ENCODE measurements at regions not wholly inside any gene's neighbourhood (a gene's known extent, or its start where the extent isn't known, plus 50 kb on each side); places are given as distances from the start of the nearest gene placed in this dataset.
"Not testable (repeated sequence)": the region's sequence is repeated elsewhere in the genome, so short reads cannot be mapped to it uniquely, and the experiment has no call there.

GRCh38 chr2:111624411-111625156 is 259.4 kb downstream of the ANAPC1 start:
- Histone ChIP-seq H3K4me3 (ENCODE audit: low read depth in 2 of 2, low read length in 2 of 2) (no peak overlapping the region), H3K4me1 (ENCODE audit: control insufficient read depth, insufficient read depth, low read length) (no peaks in the 10 kb centered on the region), H3K27me3 (ENCODE audit: control insufficient read depth, insufficient read depth, low read length) (no peaks in the 10 kb centered on the region), H3K36me3 (ENCODE audit: control insufficient read depth, insufficient read depth, low read length) (no peaks in the 10 kb centered on the region), H3K9me3 (ENCODE audit: control insufficient read depth, insufficient read depth, low read depth, low read length) (peaks cover 5% of the 10 kb centered on the region; the same call in 1 of the 2 replicates), H3K27ac (ENCODE audit: low read length) (no peak overlapping the region)
- CTCF ChIA-PET, result interaction anchor here (0.7 kb wide), 1 partner anchor 24 kb away, joined by 5 read pairs; no protein-coding TSS in a partner anchor
- DNase-seq (ENCODE audit: low read depth, low spot score) (no peak), ATAC-seq (no peak)
- POLR2A ChIA-PET, result interaction anchor here (0.5 kb wide), 1 partner anchor 74 kb away, joined by 8 read pairs; no protein-coding TSS in a partner anchor
- intact Hi-C loops (cut with micrococcal nuclease; ENCODE audit: unreplicated experiment) (no loop called here), in situ Hi-C loops (cut with HindIII; ENCODE audit: low pct_unique_long_range_greater_than_20kb, low sequenced_read_pairs) (no loop called here)
- TF ChIP-seq, protein P1, sequence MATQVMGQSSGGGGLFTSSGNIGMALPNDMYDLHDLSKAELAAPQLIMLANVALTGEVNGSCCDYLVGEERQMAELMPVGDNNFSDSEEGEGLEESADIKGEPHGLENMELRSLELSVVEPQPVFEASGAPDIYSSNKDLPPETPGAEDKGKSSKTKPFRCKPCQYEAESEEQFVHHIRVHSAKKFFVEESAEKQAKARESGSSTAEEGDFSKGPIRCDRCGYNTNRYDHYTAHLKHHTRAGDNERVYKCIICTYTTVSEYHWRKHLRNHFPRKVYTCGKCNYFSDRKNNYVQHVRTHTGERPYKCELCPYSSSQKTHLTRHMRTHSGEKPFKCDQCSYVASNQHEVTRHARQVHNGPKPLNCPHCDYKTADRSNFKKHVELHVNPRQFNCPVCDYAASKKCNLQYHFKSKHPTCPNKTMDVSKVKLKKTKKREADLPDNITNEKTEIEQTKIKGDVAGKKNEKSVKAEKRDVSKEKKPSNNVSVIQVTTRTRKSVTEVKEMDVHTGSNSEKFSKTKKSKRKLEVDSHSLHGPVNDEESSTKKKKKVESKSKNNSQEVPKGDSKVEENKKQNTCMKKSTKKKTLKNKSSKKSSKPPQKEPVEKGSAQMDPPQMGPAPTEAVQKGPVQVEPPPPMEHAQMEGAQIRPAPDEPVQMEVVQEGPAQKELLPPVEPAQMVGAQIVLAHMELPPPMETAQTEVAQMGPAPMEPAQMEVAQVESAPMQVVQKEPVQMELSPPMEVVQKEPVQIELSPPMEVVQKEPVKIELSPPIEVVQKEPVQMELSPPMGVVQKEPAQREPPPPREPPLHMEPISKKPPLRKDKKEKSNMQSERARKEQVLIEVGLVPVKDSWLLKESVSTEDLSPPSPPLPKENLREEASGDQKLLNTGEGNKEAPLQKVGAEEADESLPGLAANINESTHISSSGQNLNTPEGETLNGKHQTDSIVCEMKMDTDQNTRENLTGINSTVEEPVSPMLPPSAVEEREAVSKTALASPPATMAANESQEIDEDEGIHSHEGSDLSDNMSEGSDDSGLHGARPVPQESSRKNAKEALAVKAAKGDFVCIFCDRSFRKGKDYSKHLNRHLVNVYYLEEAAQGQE (IDR thresholded peaks at IDR 0.05; ENCODE audit: insufficient read depth in 1 of 2, low read depth in 2 of 2, low read length in 1 of 2), result no peak
- TF ChIP-seq CTCF (IDR thresholded peaks at IDR 0.05), result no peak
- BruUV-seq (replicated peaks), result no TSS peak

DNA sequence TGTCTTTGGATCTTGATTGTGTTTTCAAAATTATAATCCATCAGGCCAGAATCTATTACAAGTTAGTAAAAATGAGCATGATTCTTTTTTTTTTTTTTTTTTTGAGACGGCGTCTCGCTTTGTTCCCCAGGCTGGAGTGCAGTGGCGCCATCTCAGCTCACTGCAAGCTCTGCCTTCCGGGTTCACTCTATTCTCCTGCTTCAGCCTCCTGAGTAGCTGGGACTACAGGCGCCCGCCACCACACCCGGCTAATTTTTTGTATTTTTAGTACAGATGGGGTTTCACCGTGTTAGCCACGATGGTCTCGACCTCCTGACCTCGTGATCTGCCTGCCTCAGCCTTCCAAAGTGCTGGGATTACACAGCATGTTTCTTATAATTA is 258.8 kb downstream of the ANAPC1 start:
- CTCF ChIA-PET, result interaction anchor here (0.7 kb wide), 1 partner anchor 23 kb away, joined by 5 read pairs; no protein-coding TSS in a partner anchor
- H3K9me3 ChIP-seq (ENCODE audit: control insufficient read depth, insufficient read depth, low read depth, low read length); DNase-seq (ENCODE audit: low read depth, low spot score); in situ Hi-C loops (cut with HindIII; ENCODE audit: low pct_unique_long_range_greater_than_20kb, low sequenced_read_pairs); H3K27me3 ChIP-seq (ENCODE audit: control insufficient read depth, insufficient read depth, low read length); ATAC-seq; H3K4me3 ChIP-seq (ENCODE audit: low read depth in 2 of 2, low read length in 2 of 2); H3K27ac ChIP-seq (ENCODE audit: low read length); H3K36me3 ChIP-seq (ENCODE audit: control insufficient read depth, insufficient read depth, low read length); H3K4me1 ChIP-seq (ENCODE audit: control insufficient read depth, insufficient read depth, low read length); BruUV-seq (replicated peaks); intact Hi-C loops (cut with micrococcal nuclease; ENCODE audit: unreplicated experiment): not testable (repeated sequence)
- POLR2A ChIA-PET, result interaction anchor here (0.5 kb wide), 1 partner anchor 73 kb away, joined by 8 read pairs; no protein-coding TSS in a partner anchor

DNA sequence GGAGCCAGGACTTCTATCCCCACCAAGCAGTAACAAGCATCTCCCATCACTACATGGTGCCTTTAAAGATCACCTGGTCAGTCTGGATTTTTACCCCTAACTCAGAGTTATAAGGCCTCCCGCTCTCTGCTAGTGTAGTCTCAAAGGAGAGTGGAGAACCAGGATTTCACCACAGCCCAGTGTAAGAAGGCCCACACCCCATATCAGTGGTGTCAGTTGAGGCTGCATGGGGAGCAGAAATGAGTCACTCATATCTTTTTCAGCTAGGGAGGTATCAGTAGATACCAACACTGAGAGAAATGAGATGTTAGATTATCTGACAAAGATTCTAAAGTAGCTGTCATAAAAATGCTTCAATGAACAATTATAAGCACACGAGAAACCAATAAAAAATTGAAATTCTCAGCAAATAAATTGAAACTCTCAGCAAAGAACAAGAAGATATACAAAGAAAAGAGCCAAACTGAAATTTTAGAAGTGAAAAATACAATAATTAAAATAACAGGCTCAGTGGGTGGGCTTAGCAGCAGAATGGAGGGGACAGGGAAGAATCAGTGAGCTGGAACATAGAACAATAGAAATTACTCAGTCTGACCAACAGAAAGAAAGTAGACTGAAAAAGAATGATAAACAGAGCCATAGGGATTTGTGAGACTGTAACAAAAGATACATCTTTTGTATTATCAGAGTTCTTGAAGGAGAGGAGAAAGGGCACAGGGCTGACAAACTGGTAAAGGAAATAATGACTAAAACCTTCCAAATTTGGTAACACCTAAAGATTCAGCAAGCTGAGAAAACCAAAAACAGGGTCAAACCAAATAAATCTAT is 257.7 kb downstream of the ANAPC1 start:
- no TSS peak for BruUV-seq (replicated peaks)
- in situ Hi-C loops (cut with HindIII; ENCODE audit: low pct_unique_long_range_greater_than_20kb, low sequenced_read_pairs) (no loop called here), intact Hi-C loops (cut with micrococcal nuclease; ENCODE audit: unreplicated experiment) (no loop called here)
- peaks cover 5% of the 10 kb centered on the region; the same call in 1 of the 2 replicates for H3K9me3 ChIP-seq (ENCODE audit: control insufficient read depth, insufficient read depth, low read depth, low read length)
- H3K4me3 ChIP-seq (ENCODE audit: low read depth in 2 of 2, low read length in 2 of 2), result no peak overlapping the region
- no peaks in the 10 kb centered on the region for H3K4me1 ChIP-seq (ENCODE audit: control insufficient read depth, insufficient read depth, low read length)
- ChIA-PET CTCF (no interaction called here), POLR2A (no interaction called here)
- ATAC-seq, result no peak
- no peaks in the 10 kb centered on the region for H3K27me3 ChIP-seq (ENCODE audit: control insufficient read depth, insufficient read depth, low read length)
- TF ChIP-seq POLR2AphosphoS5 (IDR thresholded peaks at IDR 0.05; ENCODE audit: low read depth, low read length) (no peak), CTCF (IDR thresholded peaks at IDR 0.05) (no peak), SIN3A (IDR thresholded peaks at IDR 0.05; ENCODE audit: borderline replicate concordance, insufficient read depth, low read depth, low read length) (no peak), TCF7L2 (IDR thresholded peaks at IDR 0.05; ENCODE audit: low read depth, low read length) (no peak)
- TF ChIP-seq, protein P1 (IDR thresholded peaks at IDR 0.05; ENCODE audit: insufficient read depth in 1 of 2, low read depth in 2 of 2, low read length in 1 of 2), result no peak
- no peaks in the 10 kb centered on the region for H3K36me3 ChIP-seq (ENCODE audit: control insufficient read depth, insufficient read depth, low read length)
- DNase-seq (ENCODE audit: low read depth, low spot score), result no peak
- no peak overlapping the region for H3K27ac ChIP-seq (ENCODE audit: low read length)
